H9 (cell line): ENCODE measurements at regions not wholly inside any gene's neighbourhood (a gene's known extent, or its start where the extent isn't known, plus 50 kb on each side); places are given as distances from the start of the nearest gene placed in this dataset.

Experiments
- DNase-seq: peaks from one replicate; pipeline ENCODE4 v3.0.0-alpha.2; 2017
- H2AFZ ChIP-seq: one replicate; pipeline ENCODE4 v1.6.1; 2013; ENCODE audit warnings: mild to moderate bottlenecking, low read length, control low read depth, moderate library complexity
- H2AK5ac ChIP-seq: 2 replicates; pipeline ENCODE4 v1.6.1; 2013; ENCODE audit warnings: low read length, control low read depth, mixed read lengths; ENCODE audit not compliant: insufficient read length
- H2BK120ac ChIP-seq: one replicate; pipeline ENCODE4 v1.6.1; 2013; ENCODE audit warnings: low read depth, mild to moderate bottlenecking, low read length, control low read depth, inconsistent platforms; ENCODE audit not compliant: poor library complexity, severe bottlenecking
- H2BK12ac ChIP-seq: 2 replicates; pipeline ENCODE4 v1.6.1; 2013; ENCODE audit warnings: low read length, control low read depth, mixed read lengths, low read depth; ENCODE audit not compliant: insufficient read length
- H2BK15ac ChIP-seq: 2 replicates; pipeline ENCODE4 v1.6.1; 2013; ENCODE audit warnings: low read depth, low read length, control low read depth
- H2BK20ac ChIP-seq: one replicate; pipeline ENCODE4 v1.6.1; 2013; ENCODE audit warnings: low read depth, mild to moderate bottlenecking, low read length, control low read depth, inconsistent platforms; ENCODE audit not compliant: poor library complexity, severe bottlenecking
- H2BK5ac ChIP-seq: 2 replicates; pipeline ENCODE4 v1.6.1; 2013; ENCODE audit warnings: low read length, control low read depth, mixed read lengths; ENCODE audit not compliant: insufficient read length
- H3K14ac ChIP-seq: 2 replicates; pipeline ENCODE4 v1.6.1; 2013; ENCODE audit warnings: low read length, control low read depth; ENCODE audit not compliant: insufficient read depth
- H3K18ac ChIP-seq: 2 replicates; pipeline ENCODE4 v1.6.1; 2013; ENCODE audit warnings: low read depth, mild to moderate bottlenecking, mixed read lengths, low read length, control low read depth; ENCODE audit not compliant: insufficient read length
- H3K23ac ChIP-seq: 2 replicates; pipeline ENCODE4 v1.6.1; 2013; ENCODE audit warnings: low read length, control low read depth, mixed read lengths, low read depth; ENCODE audit not compliant: insufficient read length
- H3K23me2 ChIP-seq: 2 replicates; pipeline ENCODE4 v1.6.1; 2013; ENCODE audit warnings: low read depth, mild to moderate bottlenecking, mixed read lengths, low read length, control low read depth; ENCODE audit not compliant: insufficient read length, poor library complexity, severe bottlenecking
- H3K27ac ChIP-seq: 2 replicates; pipeline ENCODE4 v1.5.1; 2013; ENCODE audit warnings: low read length, control low read depth, mixed read lengths, low read depth; ENCODE audit not compliant: insufficient read length
- H3K27me3 ChIP-seq: 2 replicates; pipeline ENCODE4 v1.6.1; 2013; ENCODE audit warnings: low read length, control low read depth, inconsistent platforms; ENCODE audit not compliant: insufficient read depth
- H3K4ac ChIP-seq: 2 replicates; pipeline ENCODE4 v1.6.1; 2013; ENCODE audit warnings: low read depth, mild to moderate bottlenecking, control low read depth, inconsistent platforms, low read length, moderate library complexity
- H3K4me1 ChIP-seq: 2 replicates; pipeline ENCODE4 v1.6.1; 2013; ENCODE audit warnings: low read length, control low read depth, inconsistent platforms; ENCODE audit not compliant: insufficient read depth
- H3K4me2 ChIP-seq: 2 replicates; pipeline ENCODE4 v1.6.1; 2013; ENCODE audit warnings: low read length, control low read depth, mixed read lengths; ENCODE audit not compliant: insufficient read length, insufficient read depth
- H3K56ac ChIP-seq: 2 replicates; pipeline ENCODE4 v1.6.1; 2013; ENCODE audit warnings: low read depth, mild to moderate bottlenecking, mixed read lengths, low read length, control low read depth; ENCODE audit not compliant: insufficient read length
- H3K79me1 ChIP-seq: 2 replicates; pipeline ENCODE4 v1.6.1; 2013; ENCODE audit warnings: low read depth, mild to moderate bottlenecking, moderate library complexity, low read length, control low read depth, inconsistent platforms; ENCODE audit not compliant: insufficient read depth, poor library complexity, severe bottlenecking
- H3K79me2 ChIP-seq: 2 replicates; pipeline ENCODE4 v1.6.1; 2013; ENCODE audit warnings: low read length, control low read depth, inconsistent platforms; ENCODE audit not compliant: insufficient read depth
- H3K9ac ChIP-seq: 2 replicates; pipeline ENCODE4 v1.6.1; 2013; ENCODE audit warnings: low read length, control low read depth, mixed read lengths; ENCODE audit not compliant: insufficient read length; ENCODE audit errors: extremely low read depth
- H3K9me3 ChIP-seq: one replicate; pipeline ENCODE4 v1.6.1; 2013; ENCODE audit warnings: low read depth, low read length, inconsistent platforms; ENCODE audit not compliant: control insufficient read depth
- H3T11ph ChIP-seq: one replicate; pipeline ENCODE4 v1.6.1; 2013; ENCODE audit warnings: mild to moderate bottlenecking, low read length, control low read depth, inconsistent platforms
- H4K20me1 ChIP-seq: one replicate; pipeline ENCODE4 v1.6.1; 2013; ENCODE audit not compliant: control insufficient read depth, insufficient read length, insufficient read depth
- H4K5ac ChIP-seq: 2 replicates; pipeline ENCODE4 v1.6.1; 2013; ENCODE audit warnings: low read depth, mild to moderate bottlenecking, mixed read lengths, low read length, control low read depth; ENCODE audit not compliant: insufficient read length
- H4K8ac ChIP-seq: replicated peaks from 2 replicates; pipeline ENCODE4 v1.6.1; 2013; ENCODE audit warnings: low read length, control low read depth, mixed read lengths, low read depth; ENCODE audit not compliant: insufficient read length
- H4K91ac ChIP-seq: 2 replicates; pipeline ENCODE4 v1.6.1; 2013; ENCODE audit warnings: low read depth, mild to moderate bottlenecking, moderate library complexity, mixed read lengths, low read length, control low read depth; ENCODE audit not compliant: insufficient read length
- H3K27ac Mint-ChIP-seq, 3 experiments: 2 replicates in 2 of 3; 3 replicates in 1 of 3; pipeline ENCODE4 v1.8.0; 2020 to 2021; ENCODE audit warnings: mixed read lengths in 3 of 3, mild to moderate bottlenecking in 1 of 3, moderate library complexity in 1 of 3
- H3K27me3 Mint-ChIP-seq: 2 replicates; pipeline ENCODE4 v1.8.0; 2021; ENCODE audit warnings: low read depth, mild to moderate bottlenecking, moderate library complexity, mixed read lengths
- H3K36me3 Mint-ChIP-seq, 3 experiments: 2 replicates in 2 of 3; 3 replicates in 1 of 3; pipeline ENCODE4 v1.8.0; 2020 to 2021; ENCODE audit warnings: low read depth in 3 of 3, mixed read lengths in 3 of 3; ENCODE audit not compliant: insufficient read depth in 1 of 3
- H3K4me1 Mint-ChIP-seq, 2 experiments: 2 replicates each; pipeline ENCODE4 v1.8.0; 2020; ENCODE audit warnings: mixed read lengths in 2 of 2
- H3K4me3 Mint-ChIP-seq, 2 experiments: 2 replicates in 1 of 2; 3 replicates in 1 of 2; pipeline ENCODE4 v1.8.0; 2020 to 2021; ENCODE audit warnings: mild to moderate bottlenecking in 2 of 2, mixed read lengths in 2 of 2, moderate library complexity in 1 of 2
- H3K9me3 Mint-ChIP-seq, 2 experiments: 2 replicates in 1 of 2; 3 replicates in 1 of 2; pipeline ENCODE4 v1.8.0; 2020; ENCODE audit warnings: mild to moderate bottlenecking in 2 of 2, mixed read lengths in 2 of 2, moderate library complexity in 1 of 2
- CTCF ChIP-seq: fragments of 200-600 bp; sonication (generic); conservative IDR thresholded peaks from 3 replicates; pipeline ENCODE4 v1.8.0; 2021; ENCODE audit warnings: antibody characterized with exemption, mild to moderate bottlenecking

GRCh38 chr2:65856423-65856822 lies 424.0 kb upstream of the SPRED2 start:
- no peak for DNase-seq
- no peak overlapping the region for H2BK120ac ChIP-seq
- H3K56ac ChIP-seq = no peak overlapping the region
- H4K91ac ChIP-seq = no peak overlapping the region
- H2AK5ac ChIP-seq = no peak overlapping the region
- H2BK5ac ChIP-seq = no peak overlapping the region
- no peak overlapping the region for H2BK20ac ChIP-seq
- no peak overlapping the region for H4K5ac ChIP-seq
- no peaks in the 10 kb centered on the region for H3K9me3 ChIP-seq
- no peaks in the 10 kb centered on the region for H3K79me1 ChIP-seq
- no peaks in the 10 kb centered on the region for H3K79me2 ChIP-seq
- Mint-ChIP-seq H3K27me3 (no peaks in the 10 kb centered on the region), H3K36me3 (no peaks in the 10 kb centered on the region), H3K9me3 (no peaks in the 10 kb centered on the region), H3K4me3 (no peak overlapping the region), H3K27ac (no peak overlapping the region), H3K4me1 (no peaks in the 10 kb centered on the region)
- no peak overlapping the region for H2BK12ac ChIP-seq
- no peaks in the 10 kb centered on the region for H3K23me2 ChIP-seq
- no peak overlapping the region for H3K14ac ChIP-seq
- H3K4ac ChIP-seq = no peak overlapping the region
- H3K23ac ChIP-seq = no peak overlapping the region
- no peak for TF ChIP-seq CTCF
- no peak overlapping the region for H3K4me2 ChIP-seq
- H3T11ph ChIP-seq = no peak overlapping the region
- H3K27ac ChIP-seq = no peak overlapping the region
- H3K27me3 ChIP-seq = no peaks in the 10 kb centered on the region
- H3K4me1 ChIP-seq = no peaks in the 10 kb centered on the region
- H3K18ac ChIP-seq = no peak overlapping the region
- H2BK15ac ChIP-seq = no peak overlapping the region
- H3K9ac ChIP-seq = no peak overlapping the region
- H4K8ac ChIP-seq = no peak overlapping the region
- no peaks in the 10 kb centered on the region for H4K20me1 ChIP-seq
- H2AFZ ChIP-seq = no peak overlapping the region
